GM19328 (cell line): ENCODE measurements at regions not wholly inside any gene's neighbourhood (a gene's known extent, or its start where the extent isn't known, plus 50 kb on each side); places are given as distances from the start of the nearest gene placed in this dataset.
"Not testable (repeated sequence)": the region's sequence is repeated elsewhere in the genome, so short reads cannot be mapped to it uniquely, and the experiment has no call there.

Experiments
- ATAC-seq: cut with Tn5 transposase; IDR thresholded peaks from one replicate; pipeline ENCODE4 v1.9.1; 2021; ENCODE audit warnings: mild to moderate bottlenecking, moderate library complexity; ENCODE audit not compliant: unreplicated experiment

GRCh38 chr1:238950017-238950416 lies 436.4 kb upstream of the CHRM3 start:
- ATAC-seq, result no peak

GRCh38 chr1:238944028-238944427 lies 442.3 kb upstream of the CHRM3 start:
- ATAC-seq, result no peak

DNA sequence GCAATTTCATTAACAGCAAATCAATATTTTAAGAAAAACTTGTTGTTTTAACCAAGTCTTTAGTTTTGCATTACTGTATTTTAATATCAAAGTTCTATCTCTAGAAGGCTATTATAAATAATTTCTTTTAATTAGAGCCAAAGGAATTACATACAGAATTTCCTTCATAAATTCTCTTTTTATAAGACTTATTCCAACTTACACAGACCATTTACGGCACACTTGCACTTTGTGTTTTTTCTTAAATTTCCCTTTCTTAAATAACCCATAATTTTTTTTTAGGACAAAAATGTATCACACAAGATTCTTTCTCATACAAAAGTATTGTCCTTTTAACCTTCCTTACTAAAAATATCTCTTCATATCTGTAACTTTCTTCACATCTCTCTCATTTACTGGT lies 458.5 kb upstream of the CHRM3 start:
- no peak for ATAC-seq

- ATAC-seq, result no peak
These were observed 469.5 kb upstream of the CHRM3 start for GRCh38 chr1:238916828-238917227.

- ATAC-seq, result no peak
These were observed 472.0 kb upstream of the CHRM3 start for GRCh38 chr1:238914346-238914745.

DNA sequence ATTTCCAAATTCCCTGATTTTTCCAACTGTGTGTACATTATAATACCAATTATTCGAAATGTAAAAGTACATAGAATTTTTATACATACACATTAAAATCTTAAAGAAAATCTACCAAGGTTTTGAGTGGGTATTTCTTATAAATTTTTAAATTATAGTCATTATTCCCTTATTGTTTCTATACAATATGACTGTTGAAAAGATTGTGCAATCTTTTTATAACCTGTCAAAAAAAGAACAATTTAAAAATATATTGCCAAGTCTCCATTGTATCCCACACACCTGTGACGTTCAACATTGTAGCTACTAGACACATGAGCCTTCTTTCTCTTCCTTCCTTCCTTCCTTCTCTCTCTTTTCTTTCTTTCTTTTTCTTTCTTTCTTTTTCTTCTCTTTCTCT lies 473.2 kb upstream of the CHRM3 start:
- ATAC-seq, result no peak

- ATAC-seq, result no peak
These were observed 474.2 kb upstream of the CHRM3 start for GRCh38 chr1:238912148-238912547.

- not testable (repeated sequence) for ATAC-seq
These were observed 483.6 kb upstream of the CHRM3 start for GRCh38 chr1:238902752-238903151.

- no peak for ATAC-seq
These were observed 486.0 kb upstream of the CHRM3 start for GRCh38 chr1:238900334-238900865.

- no peak for ATAC-seq
These were observed 487.5 kb upstream of the CHRM3 start for GRCh38 chr1:238898856-238899255.

DNA sequence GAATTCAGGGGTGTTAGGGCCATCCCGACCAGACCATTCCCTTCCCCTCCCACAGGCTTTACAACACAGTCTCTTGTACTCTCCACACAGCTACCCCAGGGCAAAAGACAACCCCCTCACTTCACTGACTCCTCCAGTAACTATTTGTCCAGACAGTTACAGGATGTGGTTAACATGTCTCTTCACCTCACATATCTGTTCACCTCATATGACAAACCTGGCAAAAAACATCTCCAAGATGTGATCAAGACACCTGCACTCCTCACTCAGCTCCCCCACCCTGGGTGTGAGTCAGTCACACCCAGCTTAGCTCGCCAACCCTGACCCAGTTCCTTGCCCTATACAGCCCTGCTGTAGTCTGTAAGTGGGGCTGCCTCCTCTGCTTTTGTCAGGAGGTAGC lies 490.5 kb upstream of the CHRM3 start:
- no peak for ATAC-seq

DNA sequence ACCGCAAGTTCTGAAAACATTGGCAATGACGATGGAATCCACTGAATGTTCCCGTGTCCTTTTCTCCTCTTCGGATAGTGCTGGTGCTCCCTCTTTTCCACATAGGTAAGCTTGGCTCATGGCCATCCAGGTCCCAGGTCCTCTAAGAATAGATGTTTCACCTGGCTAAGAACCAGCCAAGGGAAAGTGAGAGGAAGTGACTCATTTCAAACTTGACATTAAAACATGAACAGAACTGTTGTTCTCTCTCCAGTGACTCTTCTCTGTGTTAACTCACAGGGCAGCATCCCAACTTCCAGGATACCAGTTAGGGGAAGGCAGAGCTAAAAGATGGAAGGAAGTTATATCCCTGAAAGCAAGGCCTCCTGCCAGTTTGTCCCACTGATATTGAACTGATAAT lies 493.8 kb upstream of the CHRM3 start:
- no peak for ATAC-seq

DNA sequence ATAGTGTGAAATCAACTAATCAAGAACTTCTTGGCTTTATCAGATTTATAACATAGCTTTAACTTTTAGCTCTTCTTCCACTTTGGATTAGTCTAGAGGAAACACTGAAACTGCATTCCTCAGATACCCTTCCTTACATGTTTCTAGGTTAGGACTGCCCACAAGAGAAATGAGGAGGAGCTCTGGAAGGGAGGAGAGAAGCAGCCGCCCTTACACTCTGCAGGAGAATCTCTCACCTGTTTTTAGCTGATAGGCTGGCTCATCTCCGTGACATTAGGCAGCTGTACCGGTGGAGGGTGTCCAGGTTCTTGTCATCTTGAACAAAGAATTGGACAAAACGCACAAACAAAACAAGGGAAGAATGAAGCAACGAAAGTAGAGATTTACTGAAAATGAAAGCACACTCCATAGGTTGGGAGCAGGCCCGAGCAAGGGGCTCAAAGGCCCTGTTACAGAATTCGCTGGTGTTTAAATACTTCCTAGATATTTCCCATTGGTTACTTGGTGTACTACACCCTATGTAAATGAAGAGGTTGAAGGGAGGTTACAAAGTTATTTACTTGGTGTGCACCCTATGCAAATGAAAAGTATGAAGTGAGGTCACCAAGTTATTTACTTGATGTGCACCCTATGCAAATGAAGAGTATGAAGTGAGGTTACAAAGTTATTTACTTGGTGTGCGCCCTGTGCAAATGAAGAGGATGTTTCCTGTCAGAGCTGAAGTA lies 524.9 kb upstream of the CHRM3 start:
- ATAC-seq, result no peak

DNA sequence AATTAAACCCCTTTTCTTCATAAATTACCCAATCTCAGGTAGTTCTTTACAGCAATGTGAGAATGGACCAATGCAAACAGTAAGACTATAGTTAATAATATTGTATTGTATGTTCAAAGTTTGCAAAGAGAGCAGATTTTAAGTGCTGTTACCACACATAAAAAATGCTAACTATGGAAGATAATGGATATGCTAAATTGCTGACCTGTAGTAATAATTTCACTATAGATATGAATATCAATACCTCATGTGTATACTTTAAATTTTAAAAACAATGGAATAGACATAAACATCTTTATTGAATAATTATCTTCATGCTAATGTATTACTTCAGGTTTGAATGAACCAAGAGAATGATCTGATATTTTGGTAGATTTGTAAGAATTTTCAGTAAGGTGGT lies 552.4 kb upstream of the CHRM3 start:
- no peak for ATAC-seq

GRCh38 chr1:238832106-238832505 lies 554.3 kb upstream of the CHRM3 start:
- ATAC-seq, result no peak

DNA sequence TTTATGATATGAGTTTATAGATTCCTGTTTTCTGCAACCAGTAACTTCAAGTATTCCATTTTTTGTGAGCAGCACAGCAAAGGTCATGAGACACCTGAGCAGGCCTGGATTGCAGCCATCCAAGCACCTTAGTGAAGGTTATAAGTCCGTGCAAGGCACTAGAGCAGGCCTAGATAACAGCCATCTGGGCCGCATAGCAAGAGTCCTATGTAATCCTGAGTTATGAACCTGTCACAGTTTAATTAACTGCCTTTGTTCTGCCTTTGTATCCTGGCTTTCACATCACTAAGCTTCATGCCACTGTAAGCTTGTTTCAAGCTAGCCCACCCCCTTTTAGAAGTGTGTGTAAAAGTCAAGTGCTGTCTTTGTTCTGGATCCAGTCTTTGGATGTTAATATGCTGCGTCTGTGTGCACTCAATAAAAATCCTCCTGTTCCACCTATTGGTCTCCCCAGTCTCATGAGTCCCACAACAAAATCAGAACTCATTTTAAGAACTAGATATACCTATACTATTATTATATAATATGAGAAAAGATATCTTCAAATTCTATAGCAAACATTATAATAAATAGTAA lies 556.2 kb upstream of the CHRM3 start:
- no peak for ATAC-seq

DNA sequence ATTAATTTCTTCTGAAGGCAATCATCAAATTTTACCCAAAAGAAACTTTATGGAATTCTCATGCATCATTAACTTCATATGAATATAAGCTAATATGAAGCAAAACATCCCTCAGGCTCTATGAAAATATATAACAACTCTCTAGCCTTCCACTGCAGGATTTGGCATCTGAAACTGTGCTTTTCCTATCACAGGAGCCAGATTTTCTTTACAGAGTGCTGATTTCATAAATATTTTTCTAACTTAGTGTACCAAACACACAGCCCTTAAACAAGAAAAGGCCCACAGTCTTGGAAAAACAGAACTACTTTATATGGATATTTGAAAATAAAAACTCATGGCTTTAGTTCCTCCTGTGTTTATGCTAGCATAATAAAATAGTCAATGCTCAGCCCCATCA lies 559.5 kb upstream of the CHRM3 start:
- ATAC-seq, result no peak

DNA sequence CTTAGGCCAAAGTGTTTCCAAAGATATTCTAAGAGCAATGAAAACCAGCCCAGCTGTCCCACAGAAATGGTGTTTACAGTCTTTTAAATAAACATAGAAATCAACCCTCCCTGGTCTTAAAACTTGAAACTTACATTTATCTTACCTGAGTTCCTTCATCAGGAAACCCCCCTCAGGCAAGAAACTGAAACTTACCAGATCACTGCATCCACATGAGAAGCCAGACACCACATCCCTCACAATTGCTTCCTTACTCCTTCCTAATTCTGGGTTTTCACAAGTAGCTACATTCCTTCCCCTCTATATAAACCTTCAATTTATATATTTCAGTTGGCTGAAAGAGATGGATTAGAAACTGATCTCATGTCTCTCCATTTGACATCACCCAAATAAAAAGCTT lies 563.0 kb upstream of the CHRM3 start:
- ATAC-seq, result no peak

DNA sequence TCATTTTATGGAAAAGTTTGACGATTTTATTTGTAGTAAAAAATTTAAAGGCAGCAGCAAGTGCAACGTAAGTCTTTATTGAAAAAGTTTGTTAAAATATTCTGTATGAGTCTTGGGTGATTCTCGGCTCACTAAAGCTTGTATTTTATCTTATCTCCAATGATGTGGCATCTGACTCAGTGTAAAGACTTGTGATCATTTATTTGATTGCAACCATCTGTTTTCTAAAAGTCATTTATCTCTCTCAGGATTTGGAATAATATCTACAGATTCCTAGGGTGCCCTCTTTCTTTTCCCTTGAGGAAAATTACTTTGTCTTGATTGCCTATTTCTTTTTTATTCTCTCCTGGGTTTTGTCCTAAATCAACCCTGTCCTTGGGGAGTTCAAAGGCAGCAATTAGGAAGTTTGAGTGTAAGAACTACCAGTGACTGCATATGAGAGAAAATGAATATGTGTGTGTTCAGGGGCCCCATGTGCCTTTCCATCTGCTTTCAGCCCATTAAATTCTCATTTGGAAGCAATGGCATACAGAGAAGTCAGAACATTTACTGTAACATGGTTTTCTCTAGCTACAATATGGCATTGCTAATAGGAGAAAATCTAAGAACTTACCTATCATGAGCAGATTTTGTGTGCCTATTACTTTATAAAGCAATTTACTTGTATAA lies 575.0 kb upstream of the CHRM3 start:
- ATAC-seq, result no peak

- ATAC-seq, result no peak
These were observed 595.5 kb upstream of the CHRM3 start for GRCh38 chr1:238790882-238791281.

DNA sequence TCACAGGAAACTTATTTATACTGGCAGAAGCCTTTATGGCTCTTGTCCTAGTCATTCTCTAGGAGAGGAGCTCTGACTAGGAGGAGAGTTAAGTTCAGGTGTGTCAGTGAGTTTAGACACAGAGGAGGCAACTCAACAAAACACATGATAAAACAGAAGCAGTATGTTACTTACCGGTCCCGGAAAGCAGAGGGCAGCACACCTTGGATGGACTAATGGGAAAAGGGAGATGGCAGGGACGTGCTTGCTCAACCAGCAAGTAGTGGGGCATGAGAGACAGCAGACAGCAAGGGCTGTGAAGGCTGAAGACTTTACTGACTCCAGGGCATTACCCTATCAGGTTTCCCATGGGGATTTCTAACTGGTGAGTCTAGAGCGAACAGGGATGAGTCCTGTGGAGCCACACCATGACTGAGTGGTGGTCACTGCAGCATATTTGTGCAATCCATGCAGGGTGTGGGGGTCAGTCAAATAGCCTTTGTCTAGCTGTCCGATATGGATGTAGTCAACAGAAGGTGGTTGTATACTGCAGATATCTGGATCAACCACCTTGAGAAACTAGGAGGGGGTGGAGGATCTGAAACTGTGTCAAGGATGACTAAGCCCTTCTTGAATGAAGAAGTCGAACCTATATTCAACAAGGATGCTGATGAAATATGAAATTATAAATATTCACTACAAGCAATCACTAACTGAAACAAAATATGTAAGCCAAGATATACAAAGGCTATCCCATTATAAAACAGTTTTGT lies 596.3 kb upstream of the CHRM3 start:
- ATAC-seq, result no peak
